ENCODE measurements at regions not wholly inside any gene's neighbourhood (a gene's known extent, or its start where the extent isn't known, plus 50 kb on each side); places are given as distances from the start of the nearest gene placed in this dataset.

DNA sequence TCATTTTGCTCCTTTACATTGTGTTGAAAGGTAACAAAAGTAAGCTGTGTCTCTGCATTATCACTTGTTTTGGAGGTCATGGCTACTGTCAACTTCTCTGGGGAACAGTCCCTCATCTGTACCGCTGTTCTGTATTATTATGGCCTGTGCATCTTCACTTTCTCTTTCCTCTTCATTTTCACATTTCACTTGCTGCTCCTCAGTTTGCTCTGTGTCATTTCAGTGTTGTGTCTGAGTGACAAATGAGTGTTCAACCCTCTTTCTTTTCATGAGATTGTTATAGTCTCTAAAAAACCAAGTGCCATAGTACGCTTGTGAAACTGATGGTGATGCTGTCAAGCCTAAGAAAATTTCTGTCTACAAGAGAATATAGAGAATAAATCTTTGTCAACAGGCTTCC is 122.0 kb upstream of the FER start:
- Histone ChIP-seq H3K9me3 (no peaks in the 10 kb centered on the region), H3K27me3 (no peaks in the 10 kb centered on the region), H3K4me3 (no peak overlapping the region), H3K27ac (no peak overlapping the region), H3K36me3 (no peaks in the 10 kb centered on the region), H3K4me1 (no peaks in the 10 kb centered on the region)
- intact Hi-C loops (cut with DNase I; ENCODE audit: low total_unique reads) = no loop called here
- DNase-seq = no peak
- TF ChIP-seq, protein P1, sequence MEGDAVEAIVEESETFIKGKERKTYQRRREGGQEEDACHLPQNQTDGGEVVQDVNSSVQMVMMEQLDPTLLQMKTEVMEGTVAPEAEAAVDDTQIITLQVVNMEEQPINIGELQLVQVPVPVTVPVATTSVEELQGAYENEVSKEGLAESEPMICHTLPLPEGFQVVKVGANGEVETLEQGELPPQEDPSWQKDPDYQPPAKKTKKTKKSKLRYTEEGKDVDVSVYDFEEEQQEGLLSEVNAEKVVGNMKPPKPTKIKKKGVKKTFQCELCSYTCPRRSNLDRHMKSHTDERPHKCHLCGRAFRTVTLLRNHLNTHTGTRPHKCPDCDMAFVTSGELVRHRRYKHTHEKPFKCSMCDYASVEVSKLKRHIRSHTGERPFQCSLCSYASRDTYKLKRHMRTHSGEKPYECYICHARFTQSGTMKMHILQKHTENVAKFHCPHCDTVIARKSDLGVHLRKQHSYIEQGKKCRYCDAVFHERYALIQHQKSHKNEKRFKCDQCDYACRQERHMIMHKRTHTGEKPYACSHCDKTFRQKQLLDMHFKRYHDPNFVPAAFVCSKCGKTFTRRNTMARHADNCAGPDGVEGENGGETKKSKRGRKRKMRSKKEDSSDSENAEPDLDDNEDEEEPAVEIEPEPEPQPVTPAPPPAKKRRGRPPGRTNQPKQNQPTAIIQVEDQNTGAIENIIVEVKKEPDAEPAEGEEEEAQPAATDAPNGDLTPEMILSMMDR (IDR thresholded peaks at IDR 0.05) = no peak

DNA sequence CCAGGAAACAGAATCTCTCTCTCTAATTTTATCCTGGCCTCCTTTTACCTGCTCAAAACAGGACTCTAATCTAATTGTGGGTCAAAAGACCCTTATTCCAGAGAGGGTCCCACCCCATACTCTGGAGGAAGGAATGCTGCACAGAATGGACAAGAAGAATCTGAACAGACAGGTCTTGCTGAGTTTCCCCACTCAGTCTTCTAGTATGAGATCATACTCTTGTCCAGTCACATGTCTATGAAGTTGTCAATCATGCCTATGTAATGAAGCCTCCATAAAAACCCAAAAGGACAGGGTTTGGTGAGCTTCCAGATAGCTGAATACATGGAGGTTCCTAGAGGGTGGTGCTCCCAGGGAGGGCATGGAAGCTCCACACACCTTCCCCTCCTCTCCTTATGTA is 123.9 kb upstream of the FER start:
- no peak for DNase-seq
- no peaks in the 10 kb centered on the region for H3K27me3 ChIP-seq
- intact Hi-C loops (cut with DNase I; ENCODE audit: low total_unique reads) = no loop called here
- H3K36me3 ChIP-seq = no peaks in the 10 kb centered on the region
- H3K4me1 ChIP-seq = no peaks in the 10 kb centered on the region
- TF ChIP-seq, protein P1 (IDR thresholded peaks at IDR 0.05) = no peak
- no peaks in the 10 kb centered on the region for H3K9me3 ChIP-seq
- H3K4me3 ChIP-seq = no peak overlapping the region
- H3K27ac ChIP-seq = no peak overlapping the region

GRCh38 chr5:108620516-108620915 is 127.2 kb upstream of the FER start:
- intact Hi-C loops (cut with DNase I; ENCODE audit: low total_unique reads) = no loop called here
- TF ChIP-seq, protein P1 (IDR thresholded peaks at IDR 0.05) = no peak
- Histone ChIP-seq H3K36me3 (no peaks in the 10 kb centered on the region), H3K4me3 (no peak overlapping the region), H3K4me1 (no peaks in the 10 kb centered on the region), H3K9me3 (no peaks in the 10 kb centered on the region), H3K27ac (no peak overlapping the region), H3K27me3 (no peaks in the 10 kb centered on the region)
- no peak for DNase-seq

- TF ChIP-seq, protein P1 (IDR thresholded peaks at IDR 0.05) = no peak
- no peaks in the 10 kb centered on the region for H3K36me3 ChIP-seq
- intact Hi-C loops (cut with DNase I; ENCODE audit: low total_unique reads) = no loop called here
Observed at GRCh38 chr5:108619815-108620214, 127.9 kb upstream of the FER start.

GRCh38 chr5:108617467-108618435 is 129.9 kb upstream of the FER start:
- TF ChIP-seq, protein P1 (IDR thresholded peaks at IDR 0.05) = no peak
- Histone ChIP-seq H3K4me1 (no peaks in the 10 kb centered on the region), H3K9me3 (peaks cover 0 to 5% (median 0%) of the 10 kb centered on the region in 3 donors), H3K4me3 (no peak overlapping the region), H3K27me3 (no peaks in the 10 kb centered on the region), H3K27ac (no peak overlapping the region), H3K36me3 (no peaks in the 10 kb centered on the region)
- no peak for DNase-seq
- intact Hi-C loops (cut with DNase I; ENCODE audit: low total_unique reads) = no loop called here

More at GRCh38 chr5:108619815-108620214, 127.9 kb upstream of the FER start:
- Histone ChIP-seq H3K9me3 (no peaks in the 10 kb centered on the region), H3K4me3 (no peak overlapping the region), H3K27me3 (no peaks in the 10 kb centered on the region), H3K4me1 (no peaks in the 10 kb centered on the region), H3K27ac (no peak overlapping the region)
- DNase-seq = no peak

Data from tibial artery (tissue), 4 donors.